Heart left ventricle (tissue), 16 donors: ENCODE measurements at regions not wholly inside any gene's neighbourhood (a gene's known extent, or its start where the extent isn't known, plus 50 kb on each side); places are given as distances from the start of the nearest gene placed in this dataset.
A peak's percentile ranks its signal among the peaks of the same experiment; 100 is the strongest.

Source experiments
- ATAC-seq, 4 donors: fragments of 200-7000 bp; cut with Tn5 transposase; one replicate each; pipeline ENCODE4 v1.9.1; 2020 to 2022; ENCODE audit warnings: moderate library complexity in 4 of 4, mild to moderate bottlenecking in 3 of 4, moderate number of reproducible peaks in 1 of 4
- DNase-seq, 5 donors: peaks; one replicate each; pipeline ENCODE4 v3.0.0-alpha.2; 2020
- H3K27ac ChIP-seq, 12 donors: fragments of 200-600 bp; sonication (generic) in 4 of 12; one replicate each; pipeline versions ENCODE4 v1.5.0 to v1.8.0; 2016 to 2022; ENCODE audit warnings: mild to moderate bottlenecking in 2 of 12
- H3K27me3 ChIP-seq, 9 donors: fragments of 200-600 bp; sonication (generic) in 2 of 9; one replicate each; pipeline versions ENCODE4 v1.5.1 to v1.8.0; 2016 to 2022; ENCODE audit warnings: mild to moderate bottlenecking in 3 of 9
- H3K36me3 ChIP-seq, 9 donors: fragments of 200-600 bp; sonication (generic) in 2 of 9; one replicate each; pipeline versions ENCODE4 v1.5.0 to v1.8.0; 2018 to 2022; ENCODE audit warnings: mild to moderate bottlenecking in 2 of 9
- H3K4me1 ChIP-seq, 12 donors: fragments of 200-600 bp; sonication (generic) in 4 of 12; one replicate each; pipeline versions ENCODE4 v1.5.0 to v1.8.0; 2016 to 2022; ENCODE audit warnings: mild to moderate bottlenecking in 3 of 12
- H3K4me3 ChIP-seq, 12 donors: fragments of 200-600 bp; sonication (generic) in 4 of 12; one replicate each; pipeline versions ENCODE4 v1.5.0 to v1.8.0; 2017 to 2022; ENCODE audit warnings: mild to moderate bottlenecking in 9 of 12, moderate library complexity in 4 of 12
- H3K9me3 ChIP-seq, 12 donors: fragments of 200-600 bp; sonication (generic) in 4 of 12; one replicate each; pipeline versions ENCODE4 v1.5.0 to v1.8.0; 2016 to 2022; ENCODE audit warnings: mild to moderate bottlenecking in 1 of 12
- CTCF ChIP-seq, 12 donors: fragments of 200-600 bp; sonication (generic) in 4 of 12; IDR thresholded peaks; one replicate each; pipeline versions ENCODE4 v1.5.0 to v1.8.0; 2018 to 2022; ENCODE audit warnings: antibody characterized with exemption in 12 of 12, mild to moderate bottlenecking in 5 of 12
- POLR2A ChIP-seq, 2 donors: fragments of 450-650 bp; IDR thresholded peaks; one replicate each; pipeline ENCODE4 v1.6.1; 2017; ENCODE audit warnings: antibody characterized with exemption in 2 of 2, mild to moderate bottlenecking in 2 of 2, moderate library complexity in 2 of 2
- WGBS, 4 donors: extraction: QIAGEN DNeasy Blood & Tissue Kit in 2 of 4; methylation state at CpG; one replicate each; pipeline versions ENCODE4 v1.1.5 to v1.1.7; 2013 to 2018; 5-methylcytosine and 5-hydroxymethylcytosine counted together
- intact Hi-C, 10 donors: fragments of 100-400 bp; cut with DNase I; formaldehyde crosslinking; loops; one replicate each; pipeline versions ENCODE4 v1.11.1 to v1.14.2; 2022
- donor health status: ischemic (EF 13 %, LVEDD 7.1; RV severe dilation, severe dysfunction).
- donor health status: healthy with polysubstance abuse.
- donor health status: DM: no; HTN: yes; CAD: no.
- donor health status: DM: no; HTN: no; CAD: no.
- donor health status: ischemic (EF 25% LVEDD 6.9; RV normal size, moderate dysfunction).
- donor health status: ischemic (EF 25% LVEDD 5.7; RV mildly dilated, moderate dysfunction).
- donor health status: healthy.
- donor health status: DM: yes; HTN: yes; CAD: no.
- donor health status: ischemic (EF 35%, LVEDD 5.7; RV mildly dilated, moderate dysfunction).
- donor health status: nonischemic (EF 11% LVEDD 7.7; RV severe dilation, severe dysfunction).
- donor health status: DM: yes; HTN: yes; CAD: no.
- donor health status: PGD.
- donor health status: ischemic (EF 29% LVEDD 5.4; RV normal size, mild dysfunction).
- donor health status: nonischemic (EF 23%, LVEDD 6.1; RV moderate dilation, normal function).

- Histone ChIP-seq H3K9me3 (peaks cover 0 to 8% (median 0%) of the 10 kb centered on the region in 12 donors), H3K36me3 (no peaks in the 10 kb centered on the region), H3K4me3 (no peak overlapping the region), H3K27me3 (peaks cover 0 to 6% (median 0%) of the 10 kb centered on the region in 9 donors), H3K4me1 (peaks cover 0 to 14% (median 6%) of the 10 kb centered on the region in 12 donors), H3K27ac (no peak overlapping the region)
- WGBS, 4 donors: 71 to 86% (median 77%) methylated on average over 4 of the region's 4 CpGs
- no peak for ATAC-seq
- DNase-seq: no peak
- intact Hi-C loops: no loop called here
- TF ChIP-seq CTCF (IDR thresholded peaks at IDR 0.05) (no peak), POLR2A (IDR thresholded peaks at IDR 0.05) (no peak)
Observed at GRCh38 chr5:174344335-174344734, 298.8 kb downstream of the NSG2 start.

GRCh38 chr5:174347183-174347582 lies 301.7 kb downstream of the NSG2 start:
- DNase-seq: no peak
- intact Hi-C loops: no loop called here
- Histone ChIP-seq H3K4me1 (peaks cover 0 to 14% (median 6%) of the 10 kb centered on the region in 12 donors), H3K27ac (no peak overlapping the region), H3K27me3 (peaks cover 0 to 6% (median 0%) of the 10 kb centered on the region in 9 donors), H3K4me3 (no peak overlapping the region), H3K9me3 (peaks cover 0 to 8% (median 0%) of the 10 kb centered on the region in 12 donors), H3K36me3 (no peaks in the 10 kb centered on the region)
- TF ChIP-seq CTCF (IDR thresholded peaks at IDR 0.05) (no peak), POLR2A (IDR thresholded peaks at IDR 0.05) (no peak)
- WGBS, 4 donors: 81 to 92% (median 91%) methylated on average over 1 of the region's 1 CpG
- ATAC-seq: no peak

- TF ChIP-seq CTCF (IDR thresholded peaks at IDR 0.05) (no peak), POLR2A (IDR thresholded peaks at IDR 0.05) (no peak)
- no peak overlapping the region for H3K4me3 ChIP-seq
- DNase-seq (peak in 1 of 5 donors; percentile 12), ATAC-seq (peak; percentile 52 to 81 (median 73))
- H3K27ac ChIP-seq: peak overlapping the region in 5 of 12 donors; percentile 9 to 59 (median 32)
- WGBS, 4 donors: 27 to 37% (median 34%) methylated on average over 8 of the region's 8 CpGs
- peaks cover 0 to 14% (median 6%) of the 10 kb centered on the region in 12 donors for H3K4me1 ChIP-seq
- H3K9me3 ChIP-seq: peaks cover 0 to 8% (median 0%) of the 10 kb centered on the region in 12 donors
- no peaks in the 10 kb centered on the region for H3K27me3 ChIP-seq
- no peaks in the 10 kb centered on the region for H3K36me3 ChIP-seq
- intact Hi-C loops: no loop called here
Observed at GRCh38 chr5:174348311-174348981, 302.9 kb downstream of the NSG2 start.

GRCh38 chr5:174352681-174353080 lies 307.2 kb downstream of the NSG2 start:
- Histone ChIP-seq H3K4me3 (no peak overlapping the region), H3K27ac (no peak overlapping the region), H3K9me3 (peaks cover 0 to 6% (median 0%) of the 10 kb centered on the region in 12 donors), H3K36me3 (no peaks in the 10 kb centered on the region), H3K4me1 (peaks cover 0 to 19% (median 9%) of the 10 kb centered on the region in 12 donors), H3K27me3 (no peaks in the 10 kb centered on the region)
- ATAC-seq (no peak), DNase-seq (no peak)
- TF ChIP-seq CTCF (IDR thresholded peaks at IDR 0.05) (no peak), POLR2A (IDR thresholded peaks at IDR 0.05) (no peak)
- intact Hi-C loops: no loop called here
- 68 to 86% (median 75%) methylated on average over 4 of the region's 4 CpGs for WGBS, 4 donors
